WTC11 (cell line): ENCODE measurements at regions not wholly inside any gene's neighbourhood (a gene's known extent, or its start where the extent isn't known, plus 50 kb on each side); places are given as distances from the start of the nearest gene placed in this dataset.
A peak's percentile ranks its signal among the peaks of the same experiment; 100 is the strongest.

Source experiments
- ATAC-seq: fragments of 200-7000 bp; cut with Tn5 transposase; 2 replicates; pipeline ENCODE4 v1.10.0; 2021; ENCODE audit warnings: mild to moderate bottlenecking, moderate library complexity
- CTCF ChIA-PET: fragments of 300-600 bp; sonication (Branson Sonifier 250); formaldehyde crosslinking; loops from one replicate; lab custom pipeline; 2021; ENCODE audit warnings: antibody characterized with exemption; lab: Charles Lee
- POLR2A ChIA-PET: fragments of 350-600 bp; sonication (Branson Sonifier 250); formaldehyde crosslinking; loops from one replicate; lab custom pipeline; 2021; ENCODE audit warnings: antibody characterized with exemption; lab: Charles Lee
- DNase-seq: peaks from one replicate; pipeline ENCODE4 v3.0.0; 2021; ENCODE audit warnings: low spot score
- H3K27ac Mint-ChIP-seq: 2 replicates; pipeline ENCODE4 v1.8.0; 2021; ENCODE audit warnings: mixed read lengths
- H3K27me3 Mint-ChIP-seq: 2 replicates; pipeline ENCODE4 v1.8.0; 2021; ENCODE audit warnings: low read depth, mild to moderate bottlenecking, moderate library complexity, mixed read lengths
- H3K36me3 Mint-ChIP-seq: 2 replicates; pipeline ENCODE4 v1.8.0; 2021; ENCODE audit warnings: mixed read lengths
- H3K4me1 Mint-ChIP-seq: 2 replicates; pipeline ENCODE4 v1.8.0; 2022; ENCODE audit warnings: mixed read lengths
- H3K4me3 Mint-ChIP-seq: 2 replicates; pipeline ENCODE4 v1.8.0; 2021; ENCODE audit warnings: mild to moderate bottlenecking, moderate library complexity, mixed read lengths
- H3K9me3 Mint-ChIP-seq: 2 replicates; pipeline ENCODE4 v1.8.0; 2021; ENCODE audit warnings: mixed read lengths
- CBFB ChIP-seq: sonication (generic); formaldehyde crosslinking; IDR thresholded peaks from 2 replicates; pipeline ENCODE4 v1.8.1; 2022; ENCODE audit warnings: mild to moderate bottlenecking, low read depth, missing genetic modification reagents
- CREB1 ChIP-seq: sonication (generic); formaldehyde crosslinking; IDR thresholded peaks from 2 replicates; pipeline ENCODE4 v1.8.0; 2023; ENCODE audit warnings: mild to moderate bottlenecking, missing genetic modification reagents
- CREM ChIP-seq: sonication (generic); formaldehyde crosslinking; IDR thresholded peaks from 2 replicates; pipeline ENCODE4 v1.8.1; 2022; ENCODE audit warnings: mild to moderate bottlenecking, missing genetic modification reagents, moderate library complexity
- EMX1 ChIP-seq: fragments of 250-450 bp; sonication (Bioruptor Pico); IDR thresholded peaks from 2 replicates; pipeline ENCODE4 v1.8.0; 2021; ENCODE audit warnings: mild to moderate bottlenecking
- GABPB1 ChIP-seq: sonication (generic); formaldehyde crosslinking; IDR thresholded peaks from 2 replicates; pipeline ENCODE4 v1.8.1; 2023; ENCODE audit warnings: mild to moderate bottlenecking, missing genetic modification reagents
- HMGA2 ChIP-seq: fragments of 250-450 bp; sonication (Bioruptor Pico); IDR thresholded peaks from 2 replicates; pipeline ENCODE4 v1.4.0; 2021; ENCODE audit warnings: mild to moderate bottlenecking, moderate library complexity
- ZNF138 ChIP-seq: sonication (generic); formaldehyde crosslinking; conservative IDR thresholded peaks from 2 replicates; pipeline ENCODE4 v1.8.1; 2022; ENCODE audit warnings: mild to moderate bottlenecking, moderate library complexity, missing genetic modification reagents
- TF ChIP-seq, protein P1 (sequence below): sonication (generic); formaldehyde crosslinking; IDR thresholded peaks from 2 replicates; pipeline ENCODE4 v1.8.0; 2023; ENCODE audit warnings: mild to moderate bottlenecking, missing genetic modification reagents
- TF ChIP-seq, protein P2 (sequence below): fragments of 250-450 bp; sonication (Bioruptor Pico); IDR thresholded peaks from 2 replicates; pipeline ENCODE4 v1.8.0; 2021; ENCODE audit warnings: mild to moderate bottlenecking
- TF ChIP-seq, protein P3 (sequence below): sonication (generic); formaldehyde crosslinking; IDR thresholded peaks from 2 replicates; pipeline ENCODE4 v1.8.0; 2022; ENCODE audit warnings: mild to moderate bottlenecking, missing genetic modification reagents
- TF ChIP-seq, protein P4 (sequence below): fragments of 250-450 bp; sonication (Bioruptor Pico); IDR thresholded peaks from 2 replicates; pipeline ENCODE4 v1.9.0; 2021; ENCODE audit warnings: moderate library complexity, mild to moderate bottlenecking, inconsistent platforms, borderline replicate concordance
- TF ChIP-seq, protein P5 (sequence below): sonication (generic); formaldehyde crosslinking; IDR thresholded peaks from 2 replicates; pipeline ENCODE4 v1.8.0; 2022; ENCODE audit warnings: mild to moderate bottlenecking, missing genetic modification reagents
- TF ChIP-seq, protein P6 (sequence below): fragments of 250-450 bp; sonication (Bioruptor Pico); conservative IDR thresholded peaks from 2 replicates; pipeline ENCODE4 v1.9.0; 2021; ENCODE audit warnings: mild to moderate bottlenecking
- TF ChIP-seq, protein P7 (sequence below): fragments of 250-450 bp; sonication (Bioruptor Pico); IDR thresholded peaks from 2 replicates; pipeline ENCODE4 v2.1.2; 2022; ENCODE audit warnings: mild to moderate bottlenecking, moderate library complexity

DNA sequence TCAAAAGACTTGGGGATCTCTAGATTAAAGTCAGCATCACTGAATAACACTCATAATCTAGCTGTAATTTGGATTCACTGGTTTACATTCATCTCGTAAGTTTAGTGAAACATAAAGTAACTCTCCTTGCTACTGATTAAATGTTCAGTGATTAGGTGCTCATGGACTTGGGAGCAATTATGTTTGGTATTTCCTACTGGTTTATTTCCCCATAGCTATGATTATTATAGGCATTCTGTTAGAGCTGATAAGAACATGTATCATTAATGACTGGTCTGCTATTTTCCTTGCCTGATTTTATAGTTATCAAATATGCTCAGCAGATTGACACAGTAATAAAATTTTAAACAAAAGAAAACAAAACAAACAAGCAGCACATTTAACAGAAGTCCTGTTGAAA is 334.7 kb upstream of the SLC8A1 start (continued):
- TF ChIP-seq, protein P1, sequence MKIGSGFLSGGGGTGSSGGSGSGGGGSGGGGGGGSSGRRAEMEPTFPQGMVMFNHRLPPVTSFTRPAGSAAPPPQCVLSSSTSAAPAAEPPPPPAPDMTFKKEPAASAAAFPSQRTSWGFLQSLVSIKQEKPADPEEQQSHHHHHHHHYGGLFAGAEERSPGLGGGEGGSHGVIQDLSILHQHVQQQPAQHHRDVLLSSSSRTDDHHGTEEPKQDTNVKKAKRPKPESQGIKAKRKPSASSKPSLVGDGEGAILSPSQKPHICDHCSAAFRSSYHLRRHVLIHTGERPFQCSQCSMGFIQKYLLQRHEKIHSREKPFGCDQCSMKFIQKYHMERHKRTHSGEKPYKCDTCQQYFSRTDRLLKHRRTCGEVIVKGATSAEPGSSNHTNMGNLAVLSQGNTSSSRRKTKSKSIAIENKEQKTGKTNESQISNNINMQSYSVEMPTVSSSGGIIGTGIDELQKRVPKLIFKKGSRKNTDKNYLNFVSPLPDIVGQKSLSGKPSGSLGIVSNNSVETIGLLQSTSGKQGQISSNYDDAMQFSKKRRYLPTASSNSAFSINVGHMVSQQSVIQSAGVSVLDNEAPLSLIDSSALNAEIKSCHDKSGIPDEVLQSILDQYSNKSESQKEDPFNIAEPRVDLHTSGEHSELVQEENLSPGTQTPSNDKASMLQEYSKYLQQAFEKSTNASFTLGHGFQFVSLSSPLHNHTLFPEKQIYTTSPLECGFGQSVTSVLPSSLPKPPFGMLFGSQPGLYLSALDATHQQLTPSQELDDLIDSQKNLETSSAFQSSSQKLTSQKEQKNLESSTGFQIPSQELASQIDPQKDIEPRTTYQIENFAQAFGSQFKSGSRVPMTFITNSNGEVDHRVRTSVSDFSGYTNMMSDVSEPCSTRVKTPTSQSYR (CRISPR knock-in tag): no peak

DNA sequence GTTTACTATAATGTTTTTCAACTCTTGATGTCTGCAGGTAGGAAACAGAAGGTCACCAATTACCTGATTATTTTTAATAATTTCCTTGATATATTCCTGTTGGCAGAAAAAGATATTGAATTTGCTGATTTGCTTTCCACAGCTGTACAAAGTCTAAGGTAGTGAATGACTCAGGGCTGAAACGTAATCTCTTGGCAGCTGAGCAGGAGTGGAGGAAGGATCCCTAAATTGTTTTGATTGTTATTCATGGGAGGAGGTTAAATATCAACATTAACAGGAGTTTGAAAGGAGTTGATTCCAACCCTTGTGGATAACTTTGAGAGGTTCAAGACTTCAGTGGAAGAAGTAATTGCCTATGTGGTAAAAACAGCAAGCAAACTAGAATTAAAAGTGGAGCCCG is 345.2 kb upstream of the SLC8A1 start:
- POLR2A ChIA-PET: no interaction called here
- ATAC-seq: peak; percentile 81

DNA sequence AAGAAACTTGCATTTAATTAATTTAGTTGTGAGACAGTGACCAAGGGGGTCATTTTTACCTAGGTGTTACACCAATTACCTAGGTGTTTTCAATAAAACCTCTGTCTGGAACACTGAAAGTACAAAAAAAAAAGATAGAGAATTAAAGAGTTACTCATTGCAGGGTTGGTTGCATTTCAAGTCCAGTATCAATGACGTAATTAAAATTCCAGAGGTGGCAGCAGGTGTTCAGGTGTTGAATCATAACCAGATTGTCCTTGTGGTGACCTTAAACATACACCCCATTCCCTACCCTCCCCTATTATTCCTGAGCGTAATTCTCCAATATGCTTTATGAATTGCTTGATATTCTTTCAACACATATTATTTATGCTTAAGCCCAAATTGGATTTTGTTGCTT is 352.0 kb upstream of the SLC8A1 start:
- CTCF ChIA-PET: no interaction called here
- POLR2A ChIA-PET: no interaction called here
- Mint-ChIP-seq H3K4me3 (no peak overlapping the region), H3K4me1 (peaks cover 4% of the 10 kb centered on the region), H3K9me3 (peaks cover 3% of the 10 kb centered on the region; the same call in 1 of the 2 replicates)
- DNase-seq: no peak
- ATAC-seq: no peak
- no peak for TF ChIP-seq CREM
- TF ChIP-seq, protein P2, sequence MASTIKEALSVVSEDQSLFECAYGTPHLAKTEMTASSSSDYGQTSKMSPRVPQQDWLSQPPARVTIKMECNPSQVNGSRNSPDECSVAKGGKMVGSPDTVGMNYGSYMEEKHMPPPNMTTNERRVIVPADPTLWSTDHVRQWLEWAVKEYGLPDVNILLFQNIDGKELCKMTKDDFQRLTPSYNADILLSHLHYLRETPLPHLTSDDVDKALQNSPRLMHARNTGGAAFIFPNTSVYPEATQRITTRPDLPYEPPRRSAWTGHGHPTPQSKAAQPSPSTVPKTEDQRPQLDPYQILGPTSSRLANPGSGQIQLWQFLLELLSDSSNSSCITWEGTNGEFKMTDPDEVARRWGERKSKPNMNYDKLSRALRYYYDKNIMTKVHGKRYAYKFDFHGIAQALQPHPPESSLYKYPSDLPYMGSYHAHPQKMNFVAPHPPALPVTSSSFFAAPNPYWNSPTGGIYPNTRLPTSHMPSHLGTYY (CRISPR knock-in tag): no peak
- no peak for TF ChIP-seq CBFB
- TF ChIP-seq GABPB1 (CRISPR knock-in tag): no peak
- TF ChIP-seq, all 79 proteins: peak for 0
- peaks cover 2% of the 10 kb centered on the region; the same call in 1 of the 2 replicates for H3K36me3 Mint-ChIP-seq
- H3K27me3 Mint-ChIP-seq: no peaks in the 10 kb centered on the region
- no peak overlapping the region for H3K27ac Mint-ChIP-seq

More for the DNA sequence above, 345.2 kb upstream of the SLC8A1 start:
- TF ChIP-seq, protein P3, sequence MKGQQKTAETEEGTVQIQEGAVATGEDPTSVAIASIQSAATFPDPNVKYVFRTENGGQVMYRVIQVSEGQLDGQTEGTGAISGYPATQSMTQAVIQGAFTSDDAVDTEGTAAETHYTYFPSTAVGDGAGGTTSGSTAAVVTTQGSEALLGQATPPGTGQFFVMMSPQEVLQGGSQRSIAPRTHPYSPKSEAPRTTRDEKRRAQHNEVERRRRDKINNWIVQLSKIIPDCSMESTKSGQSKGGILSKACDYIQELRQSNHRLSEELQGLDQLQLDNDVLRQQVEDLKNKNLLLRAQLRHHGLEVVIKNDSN (CRISPR knock-in tag): no peak
- TF ChIP-seq, all 79 proteins: peak for 0
- Mint-ChIP-seq H3K27me3 (no peaks in the 10 kb centered on the region), H3K4me1 (peaks cover 15% of the 10 kb centered on the region), H3K36me3 (peaks cover 2% of the 10 kb centered on the region; the same call in 1 of the 2 replicates), H3K9me3 (peaks cover 3% of the 10 kb centered on the region; the same call in 1 of the 2 replicates), H3K27ac (peak overlapping the region; percentile 76), H3K4me3 (no peak overlapping the region)
- CTCF ChIA-PET: no interaction called here
- no peak for DNase-seq

DNA sequence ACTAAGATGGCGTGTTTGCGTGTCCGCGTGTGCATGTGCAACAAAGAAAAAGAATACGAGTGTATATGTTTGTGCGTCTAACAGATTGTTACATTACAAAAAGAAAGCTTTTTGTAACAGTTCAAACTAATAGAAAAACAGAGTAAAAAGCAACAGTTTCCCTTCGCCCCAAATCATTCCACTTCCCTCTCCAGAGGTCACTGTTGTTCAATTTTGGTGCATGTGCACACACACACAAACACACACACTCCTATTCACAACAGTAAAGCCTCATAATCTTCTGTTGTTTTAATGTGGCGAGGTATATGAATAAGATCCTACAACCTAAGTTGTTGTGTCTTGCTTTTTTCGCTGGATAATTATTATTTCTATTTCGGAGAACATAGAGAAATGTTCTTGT is 357.3 kb upstream of the SLC8A1 start:
- H3K4me3 Mint-ChIP-seq: no peak overlapping the region
- TF ChIP-seq, protein P4, sequence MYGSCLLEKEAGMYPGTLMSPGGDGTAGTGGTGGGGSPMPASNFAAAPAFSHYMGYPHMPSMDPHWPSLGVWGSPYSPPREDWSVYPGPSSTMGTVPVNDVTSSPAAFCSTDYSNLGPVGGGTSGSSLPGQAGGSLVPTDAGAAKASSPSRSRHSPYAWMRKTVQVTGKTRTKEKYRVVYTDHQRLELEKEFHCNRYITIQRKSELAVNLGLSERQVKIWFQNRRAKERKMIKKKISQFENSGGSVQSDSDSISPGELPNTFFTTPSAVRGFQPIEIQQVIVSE: no peak

DNA sequence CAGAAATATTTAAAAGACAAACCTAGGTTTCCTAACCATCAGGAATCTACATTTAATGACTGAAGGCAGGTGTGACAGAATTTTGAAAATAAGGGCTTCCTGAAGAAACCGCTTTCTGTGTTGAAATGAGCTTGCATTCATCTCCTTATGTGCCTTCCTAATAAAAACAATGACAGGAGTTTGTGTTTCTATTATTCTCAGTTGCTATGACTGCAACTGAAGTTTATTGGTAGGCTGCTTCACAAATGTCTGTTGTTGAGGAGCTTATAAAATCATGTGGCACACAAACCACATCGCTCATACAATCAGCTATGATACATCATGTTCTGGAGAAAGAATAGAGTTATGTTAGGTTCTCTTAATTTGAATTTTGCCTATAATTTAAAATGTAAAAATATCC is 362.7 kb upstream of the SLC8A1 start:
- peaks cover 4% of the 10 kb centered on the region for H3K4me1 Mint-ChIP-seq
- no peak for ATAC-seq
- ChIA-PET CTCF (interaction anchor here (0.8 to 0.9 kb wide), 2 partner anchors 467 to 901 kb away, joined by 3 read pairs; no protein-coding TSS in a partner anchor), POLR2A (no interaction called here)
- no peaks in the 10 kb centered on the region for H3K36me3 Mint-ChIP-seq
- no peak for DNase-seq
- H3K4me3 Mint-ChIP-seq: no peak overlapping the region
- no peak overlapping the region for H3K27ac Mint-ChIP-seq
- no peaks in the 10 kb centered on the region for H3K27me3 Mint-ChIP-seq
- H3K9me3 Mint-ChIP-seq: no peaks in the 10 kb centered on the region
- TF ChIP-seq, protein P5, sequence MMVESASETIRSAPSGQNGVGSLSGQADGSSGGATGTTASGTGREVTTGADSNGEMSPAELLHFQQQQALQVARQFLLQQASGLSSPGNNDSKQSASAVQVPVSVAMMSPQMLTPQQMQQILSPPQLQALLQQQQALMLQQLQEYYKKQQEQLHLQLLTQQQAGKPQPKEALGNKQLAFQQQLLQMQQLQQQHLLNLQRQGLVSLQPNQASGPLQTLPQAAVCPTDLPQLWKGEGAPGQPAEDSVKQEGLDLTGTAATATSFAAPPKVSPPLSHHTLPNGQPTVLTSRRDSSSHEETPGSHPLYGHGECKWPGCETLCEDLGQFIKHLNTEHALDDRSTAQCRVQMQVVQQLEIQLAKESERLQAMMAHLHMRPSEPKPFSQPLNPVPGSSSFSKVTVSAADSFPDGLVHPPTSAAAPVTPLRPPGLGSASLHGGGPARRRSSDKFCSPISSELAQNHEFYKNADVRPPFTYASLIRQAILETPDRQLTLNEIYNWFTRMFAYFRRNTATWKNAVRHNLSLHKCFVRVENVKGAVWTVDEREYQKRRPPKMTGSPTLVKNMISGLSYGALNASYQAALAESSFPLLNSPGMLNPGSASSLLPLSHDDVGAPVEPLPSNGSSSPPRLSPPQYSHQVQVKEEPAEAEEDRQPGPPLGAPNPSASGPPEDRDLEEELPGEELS: no peak
- TF ChIP-seq EMX1 (CRISPR knock-in tag) (no peak), CREB1 (no peak), HMGA2 (CRISPR knock-in tag) (no peak), ZNF138 (no peak)
- TF ChIP-seq, protein P6, sequence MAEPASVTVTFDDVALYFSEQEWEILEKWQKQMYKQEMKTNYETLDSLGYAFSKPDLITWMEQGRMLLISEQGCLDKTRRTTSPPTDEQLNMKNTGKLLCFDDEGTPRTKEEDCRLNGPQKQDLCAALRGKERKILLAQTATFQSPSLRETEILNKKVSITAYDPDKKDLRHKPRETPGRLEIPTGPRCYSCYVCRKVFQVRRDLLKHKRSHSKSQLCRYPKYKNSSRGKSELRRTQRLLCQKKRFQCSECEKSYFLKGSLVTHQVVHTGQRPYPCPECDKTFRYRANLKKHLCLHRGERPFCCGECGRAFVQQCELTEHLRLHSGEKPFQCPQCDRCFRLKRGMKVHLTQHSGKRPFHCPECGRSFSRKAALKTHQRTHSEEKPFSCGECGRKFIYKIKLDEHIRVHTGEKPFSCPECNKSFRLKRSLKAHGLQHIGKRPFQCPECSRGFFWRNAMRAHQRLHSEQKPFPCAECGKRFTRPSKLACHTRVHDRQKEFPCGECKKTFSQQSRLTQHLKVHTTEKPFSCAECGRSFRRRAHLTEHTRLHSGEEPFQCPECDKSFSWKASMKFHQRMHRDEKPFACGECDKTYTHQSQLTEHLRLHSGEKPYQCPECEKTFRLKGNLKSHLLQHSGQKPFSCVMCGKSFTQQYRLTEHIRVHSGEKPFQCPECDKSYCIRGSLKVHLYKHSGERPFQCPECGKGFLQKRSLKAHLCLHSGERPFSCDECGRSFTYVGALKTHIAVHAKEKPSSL (CRISPR knock-in tag): no peak
- TF ChIP-seq, protein P7, sequence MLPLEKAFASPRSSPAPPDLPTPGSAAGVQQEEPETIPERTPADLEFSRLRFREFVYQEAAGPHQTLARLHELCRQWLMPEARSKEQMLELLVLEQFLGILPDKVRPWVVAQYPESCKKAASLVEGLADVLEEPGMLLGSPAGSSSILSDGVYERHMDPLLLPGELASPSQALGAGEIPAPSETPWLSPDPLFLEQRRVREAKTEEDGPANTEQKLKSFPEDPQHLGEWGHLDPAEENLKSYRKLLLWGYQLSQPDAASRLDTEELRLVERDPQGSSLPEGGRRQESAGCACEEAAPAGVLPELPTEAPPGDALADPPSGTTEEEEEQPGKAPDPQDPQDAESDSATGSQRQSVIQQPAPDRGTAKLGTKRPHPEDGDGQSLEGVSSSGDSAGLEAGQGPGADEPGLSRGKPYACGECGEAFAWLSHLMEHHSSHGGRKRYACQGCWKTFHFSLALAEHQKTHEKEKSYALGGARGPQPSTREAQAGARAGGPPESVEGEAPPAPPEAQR (CRISPR knock-in tag): no peak

More for the DNA sequence above, 357.3 kb upstream of the SLC8A1 start:
- peaks cover 4% of the 10 kb centered on the region for H3K4me1 Mint-ChIP-seq
- POLR2A ChIA-PET: no interaction called here
- no peaks in the 10 kb centered on the region for H3K9me3 Mint-ChIP-seq
- H3K27me3 Mint-ChIP-seq: no peaks in the 10 kb centered on the region
- DNase-seq: no peak
- ATAC-seq: no peak
- CTCF ChIA-PET: no interaction called here
- H3K36me3 Mint-ChIP-seq: no peaks in the 10 kb centered on the region
- no peak overlapping the region for H3K27ac Mint-ChIP-seq
